ENCODE measurements at regions not wholly inside any gene's neighbourhood (a gene's known extent, or its start where the extent isn't known, plus 50 kb on each side); places are given as distances from the start of the nearest gene placed in this dataset.

DNA sequence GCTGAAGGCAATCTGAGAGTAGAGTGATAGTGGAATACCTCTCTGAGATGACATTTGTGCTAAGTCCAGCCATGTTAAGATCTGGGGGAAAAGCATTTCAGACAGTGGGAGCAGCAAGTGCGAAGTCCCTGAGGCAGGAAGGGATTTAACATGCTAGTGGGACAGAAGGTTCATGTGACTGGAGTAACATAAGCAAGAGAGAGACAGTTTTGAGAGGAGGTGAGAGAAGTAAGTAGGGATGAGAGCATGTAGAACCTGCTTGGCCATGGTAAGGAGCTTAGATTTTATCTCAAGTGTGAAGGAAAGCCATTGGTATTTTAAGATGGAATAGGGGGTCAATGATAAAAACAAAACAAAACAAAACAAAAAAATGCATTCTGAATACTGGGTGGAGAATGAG, 358.6 kb upstream of the KCNH8 start:
- TF ChIP-seq, protein P1, sequence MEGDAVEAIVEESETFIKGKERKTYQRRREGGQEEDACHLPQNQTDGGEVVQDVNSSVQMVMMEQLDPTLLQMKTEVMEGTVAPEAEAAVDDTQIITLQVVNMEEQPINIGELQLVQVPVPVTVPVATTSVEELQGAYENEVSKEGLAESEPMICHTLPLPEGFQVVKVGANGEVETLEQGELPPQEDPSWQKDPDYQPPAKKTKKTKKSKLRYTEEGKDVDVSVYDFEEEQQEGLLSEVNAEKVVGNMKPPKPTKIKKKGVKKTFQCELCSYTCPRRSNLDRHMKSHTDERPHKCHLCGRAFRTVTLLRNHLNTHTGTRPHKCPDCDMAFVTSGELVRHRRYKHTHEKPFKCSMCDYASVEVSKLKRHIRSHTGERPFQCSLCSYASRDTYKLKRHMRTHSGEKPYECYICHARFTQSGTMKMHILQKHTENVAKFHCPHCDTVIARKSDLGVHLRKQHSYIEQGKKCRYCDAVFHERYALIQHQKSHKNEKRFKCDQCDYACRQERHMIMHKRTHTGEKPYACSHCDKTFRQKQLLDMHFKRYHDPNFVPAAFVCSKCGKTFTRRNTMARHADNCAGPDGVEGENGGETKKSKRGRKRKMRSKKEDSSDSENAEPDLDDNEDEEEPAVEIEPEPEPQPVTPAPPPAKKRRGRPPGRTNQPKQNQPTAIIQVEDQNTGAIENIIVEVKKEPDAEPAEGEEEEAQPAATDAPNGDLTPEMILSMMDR (IDR thresholded peaks at IDR 0.05 in 8 of 11, conservative IDR thresholded peaks at IDR 0.05 in 3 of 11) = no peak
- TF ChIP-seq POLR2AphosphoS5 (IDR thresholded peaks at IDR 0.05) = no peak
- no peak for TF ChIP-seq POLR2A (IDR thresholded peaks at IDR 0.05)
- no peaks in the 10 kb centered on the region for H3K9me3 ChIP-seq
- H3K27ac ChIP-seq = no peak overlapping the region
- no peaks in the 10 kb centered on the region for H3K4me1 ChIP-seq
- intact Hi-C loops (cut with DNase I; ENCODE audit: low total_unique reads) = no loop called here
- DNase-seq = no peak
- WGBS, 5 donors = 91 to 100% (median 95%) methylated on average over 1 of the region's 1 CpG
- H3K4me3 ChIP-seq = no peak overlapping the region
- no peaks in the 10 kb centered on the region for H3K36me3 ChIP-seq
- no peaks in the 10 kb centered on the region for H3K27me3 ChIP-seq (replicated peaks in 1 of 7)

DNA sequence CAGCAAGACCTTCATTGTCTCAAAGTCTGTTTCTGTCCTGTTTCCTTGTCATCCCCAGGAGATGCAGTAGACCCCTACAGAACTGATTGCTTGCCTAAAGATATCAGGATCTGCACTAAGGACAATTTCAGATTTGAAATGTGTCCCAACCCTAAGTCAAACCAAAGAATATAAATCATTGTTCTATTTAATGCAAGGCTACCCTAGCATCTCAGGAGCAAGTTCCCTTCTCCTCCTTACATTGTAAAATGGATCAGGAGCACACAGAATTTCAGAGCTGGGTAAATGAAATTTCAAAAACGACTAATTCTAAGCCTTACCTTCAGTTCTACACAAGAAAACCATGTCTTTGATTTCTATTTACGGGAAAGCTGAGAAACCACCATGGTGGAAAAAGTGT, 360.9 kb upstream of the KCNH8 start:
- no peak for DNase-seq
- TF ChIP-seq, protein P1 (IDR thresholded peaks at IDR 0.05 in 8 of 11, conservative IDR thresholded peaks at IDR 0.05 in 3 of 11) = no peak
- TF ChIP-seq POLR2AphosphoS5 (IDR thresholded peaks at IDR 0.05) (no peak), POLR2A (IDR thresholded peaks at IDR 0.05) (no peak)
- H3K9me3 ChIP-seq = no peaks in the 10 kb centered on the region

DNA sequence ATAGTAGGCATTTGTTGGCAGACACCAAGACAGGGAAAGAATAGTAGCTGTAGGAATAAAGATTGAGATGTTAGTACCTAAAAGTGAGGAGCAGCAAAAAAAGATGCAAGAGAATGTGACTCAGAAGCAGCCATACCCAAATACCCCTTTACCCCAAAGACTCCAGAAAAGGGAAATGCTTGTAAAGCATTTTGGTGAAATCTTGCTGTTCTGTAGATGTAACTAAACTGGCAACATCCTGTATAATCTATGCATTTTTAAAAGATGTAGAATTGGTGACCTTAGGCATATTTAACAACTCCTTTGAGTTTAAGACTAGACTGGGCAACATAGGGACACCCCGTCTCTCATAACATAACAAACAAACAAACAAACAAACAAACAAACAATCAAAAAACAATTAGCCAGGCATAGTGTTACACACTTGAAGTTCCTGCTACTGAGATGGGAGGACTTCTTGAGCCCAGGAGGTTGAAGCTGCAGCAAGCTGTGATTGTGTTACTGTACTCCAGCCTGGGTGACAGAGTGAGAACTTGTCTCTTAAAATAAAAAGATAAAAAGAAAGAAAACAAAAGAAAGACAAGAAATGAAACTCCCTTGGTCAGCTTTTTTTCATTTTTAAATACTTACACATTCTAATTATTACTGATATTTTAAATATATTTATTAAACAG, 361.5 kb upstream of the KCNH8 start:
- Histone ChIP-seq H3K4me1 (no peaks in the 10 kb centered on the region), H3K27ac (no peak overlapping the region), H3K27me3 (replicated peaks in 1 of 7) (no peaks in the 10 kb centered on the region), H3K4me3 (no peak overlapping the region), H3K9me3 (no peaks in the 10 kb centered on the region), H3K36me3 (no peaks in the 10 kb centered on the region)
- TF ChIP-seq, protein P1 (IDR thresholded peaks at IDR 0.05 in 8 of 11, conservative IDR thresholded peaks at IDR 0.05 in 3 of 11) = no peak
- no peak for TF ChIP-seq POLR2A (IDR thresholded peaks at IDR 0.05)
- no peak for TF ChIP-seq POLR2AphosphoS5 (IDR thresholded peaks at IDR 0.05)
- no peak for DNase-seq
- 71 to 100% (median 93%) methylated on average over 1 of the region's 1 CpG for WGBS, 5 donors
- intact Hi-C loops (cut with DNase I; ENCODE audit: low total_unique reads) = no loop called here

More for the DNA sequence above, 360.9 kb upstream of the KCNH8 start:
- no peak overlapping the region for H3K27ac ChIP-seq
- intact Hi-C loops (cut with DNase I; ENCODE audit: low total_unique reads) = no loop called here
- H3K36me3 ChIP-seq = no peaks in the 10 kb centered on the region
- WGBS, 5 donors = 83 to 95% (median 87%) methylated on average over 2 of the region's 2 CpGs
- H3K4me1 ChIP-seq = no peaks in the 10 kb centered on the region
- no peaks in the 10 kb centered on the region for H3K27me3 ChIP-seq (replicated peaks in 1 of 7)
- no peak overlapping the region for H3K4me3 ChIP-seq

DNA sequence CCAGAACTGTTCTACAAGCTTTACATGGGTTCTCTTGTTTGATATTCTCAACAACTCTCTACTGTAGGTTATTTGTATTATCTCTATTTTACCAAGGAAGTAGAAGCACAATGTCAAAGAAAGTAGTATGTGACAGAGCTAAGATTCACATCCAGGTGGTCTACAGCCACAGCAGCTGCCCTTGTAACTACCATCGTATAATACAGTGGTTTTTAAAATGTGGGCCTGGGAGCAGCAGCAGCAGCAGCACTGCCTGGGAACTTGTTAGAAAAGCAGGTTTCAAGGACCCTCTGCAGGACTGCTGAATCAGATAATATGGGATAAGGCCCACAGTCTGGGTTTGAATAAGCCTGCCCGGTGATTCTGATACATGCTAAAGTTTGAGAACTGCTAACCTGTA, 357.1 kb upstream of the SATB1 start:
- no peak for DNase-seq
- H3K27ac ChIP-seq = no peak overlapping the region

More for the DNA sequence above, 357.1 kb upstream of the SATB1 start:
- TF ChIP-seq POLR2A (IDR thresholded peaks at IDR 0.05) (no peak), POLR2AphosphoS5 (IDR thresholded peaks at IDR 0.05) (no peak)
- TF ChIP-seq, protein P1 (IDR thresholded peaks at IDR 0.05 in 8 of 11, conservative IDR thresholded peaks at IDR 0.05 in 3 of 11) = no peak
- Histone ChIP-seq H3K27me3 (replicated peaks in 1 of 7) (no peaks in the 10 kb centered on the region), H3K36me3 (no peaks in the 10 kb centered on the region), H3K4me3 (no peak overlapping the region), H3K4me1 (no peaks in the 10 kb centered on the region), H3K9me3 (no peaks in the 10 kb centered on the region)
- WGBS, 5 donors = 78 to 92% (median 88%) methylated on average over 2 of the region's 2 CpGs
- intact Hi-C loops (cut with DNase I; ENCODE audit: low total_unique reads) = no loop called here

Data from spleen (tissue), 11 donors.